CD4-positive, alpha-beta T cell treated with Interleukin-4 for 4 hours (primary cell): ENCODE measurements at regions not wholly inside any gene's neighbourhood (a gene's known extent, or its start where the extent isn't known, plus 50 kb on each side); places are given as distances from the start of the nearest gene placed in this dataset.

ENCODE experiments used
- DNase-seq: peaks from one replicate; pipeline ENCODE4 v3.0.0-alpha.2; 2020

DNA sequence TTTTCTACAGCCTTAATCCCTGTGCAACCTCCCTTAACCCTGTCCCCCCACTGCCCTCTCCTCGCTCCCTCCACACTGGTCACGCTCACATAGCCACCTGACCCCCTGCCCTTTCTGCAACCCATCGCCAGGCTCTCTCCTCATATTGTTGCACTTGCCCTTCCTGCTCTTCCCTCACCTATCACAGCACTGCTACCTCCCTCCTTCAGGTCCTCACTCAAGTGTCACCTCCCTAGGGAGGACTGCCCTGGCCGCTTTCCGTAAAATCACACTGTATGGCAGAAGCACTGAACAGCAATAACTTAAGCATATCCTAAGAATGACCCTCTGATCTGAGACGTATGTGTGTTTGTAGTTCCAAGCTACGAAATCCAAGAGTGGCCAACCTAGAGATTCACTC, 406.0 kb downstream of the SIPA1L2 start:
- no peak for DNase-seq

DNA sequence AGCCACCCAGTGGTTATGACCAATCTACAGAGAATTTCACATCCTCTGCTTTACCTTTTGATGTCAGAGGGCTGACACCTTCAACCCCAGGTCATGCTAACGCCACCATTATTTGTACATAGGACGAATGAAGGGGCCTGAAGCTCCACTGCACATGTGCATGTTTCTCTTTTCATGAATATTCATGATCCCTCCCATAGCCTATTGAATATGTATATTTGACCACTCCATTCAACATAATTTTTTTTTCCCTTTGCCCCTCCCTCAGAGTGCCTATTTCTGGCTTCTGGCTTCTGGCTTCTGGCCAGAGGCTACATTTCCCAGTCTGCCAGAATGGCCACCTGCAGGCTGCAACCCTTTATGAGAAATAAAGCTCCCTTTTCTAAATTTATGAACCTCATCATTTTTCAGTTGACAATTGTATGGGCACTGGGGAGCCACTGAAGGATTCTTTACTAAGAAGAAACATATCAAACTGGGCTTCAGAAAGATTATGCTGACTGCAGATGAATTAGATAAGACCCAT, 406.7 kb downstream of the SIPA1L2 start:
- no peak for DNase-seq

GRCh38 chr1:232222614-232223013, 407.3 kb downstream of the SIPA1L2 start:
- no peak for DNase-seq

DNA sequence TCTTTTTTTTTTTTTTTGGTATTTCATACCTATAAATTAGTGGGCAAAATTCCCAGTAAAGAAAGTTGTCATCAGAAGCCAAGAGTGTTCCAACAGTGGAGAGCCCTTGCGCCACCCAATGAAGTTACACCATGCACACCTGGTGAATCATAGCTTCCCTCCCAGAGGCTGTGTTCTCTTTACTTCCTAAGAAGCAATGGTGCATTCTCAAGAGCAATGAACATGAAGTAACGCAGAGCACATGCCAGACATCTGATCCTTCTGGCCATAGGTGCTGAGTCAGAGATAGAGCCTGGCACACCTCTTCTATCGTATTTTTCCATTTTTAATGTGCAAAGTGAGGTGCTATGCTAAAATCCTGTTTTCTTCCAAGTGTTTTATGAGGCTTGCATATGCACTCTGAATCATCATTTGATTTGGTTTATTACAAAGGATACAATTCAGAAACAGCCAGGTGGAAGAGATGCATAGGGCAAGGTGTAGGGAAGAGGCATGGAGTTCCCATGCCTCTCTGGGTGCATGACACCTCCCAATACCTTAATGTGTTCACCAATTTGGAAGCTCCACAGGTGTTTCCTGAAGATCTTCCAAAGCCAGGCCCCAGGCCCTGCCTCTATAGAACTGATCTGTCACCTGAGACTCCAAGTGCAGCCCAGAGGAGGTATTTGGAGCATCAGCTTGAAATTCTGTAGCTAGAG, 408.0 kb downstream of the SIPA1L2 start:
- DNase-seq, result no peak

DNA sequence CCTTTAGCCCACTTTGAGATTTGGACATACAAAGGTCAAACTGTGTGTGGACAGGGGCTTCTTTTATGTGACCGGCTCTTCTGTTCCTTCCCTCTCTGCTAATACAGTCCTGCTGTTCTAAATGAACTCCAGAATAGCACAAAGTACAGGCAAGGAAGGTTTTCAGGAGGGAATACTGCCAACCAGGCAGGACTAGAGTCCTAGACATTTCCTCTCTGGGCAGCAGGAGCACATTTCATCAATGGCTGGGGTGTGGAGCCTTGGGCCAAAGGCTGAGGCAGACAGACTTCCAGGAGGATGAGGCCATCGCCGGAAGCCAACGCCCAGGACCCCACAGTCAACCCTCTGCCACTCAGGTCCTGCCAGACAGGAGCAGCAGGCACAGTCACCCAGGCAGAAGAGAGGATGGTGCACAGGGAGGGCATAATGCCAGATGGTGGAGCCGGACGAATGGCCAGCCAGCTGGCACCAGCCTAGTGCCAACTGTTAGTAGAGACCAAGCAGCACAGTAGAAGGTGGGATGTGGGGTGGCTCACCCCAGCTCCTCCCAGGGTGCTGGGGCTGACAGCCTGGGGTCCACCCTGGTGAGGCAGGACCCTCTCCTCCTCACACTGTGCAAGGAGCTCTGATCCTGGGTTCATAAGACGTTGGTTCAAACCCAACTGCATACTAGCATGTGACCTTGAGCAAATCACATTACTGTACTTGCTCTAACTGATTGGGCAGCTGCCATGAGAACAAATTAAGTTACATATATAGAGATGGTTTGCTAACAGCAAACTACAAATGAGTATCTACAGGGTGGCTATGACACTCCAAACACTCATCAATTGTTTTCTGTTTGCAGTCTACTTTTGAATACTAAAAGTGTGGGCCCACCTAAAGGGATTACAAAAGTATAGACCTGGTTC, 410.7 kb downstream of the SIPA1L2 start:
- no peak for DNase-seq

DNA sequence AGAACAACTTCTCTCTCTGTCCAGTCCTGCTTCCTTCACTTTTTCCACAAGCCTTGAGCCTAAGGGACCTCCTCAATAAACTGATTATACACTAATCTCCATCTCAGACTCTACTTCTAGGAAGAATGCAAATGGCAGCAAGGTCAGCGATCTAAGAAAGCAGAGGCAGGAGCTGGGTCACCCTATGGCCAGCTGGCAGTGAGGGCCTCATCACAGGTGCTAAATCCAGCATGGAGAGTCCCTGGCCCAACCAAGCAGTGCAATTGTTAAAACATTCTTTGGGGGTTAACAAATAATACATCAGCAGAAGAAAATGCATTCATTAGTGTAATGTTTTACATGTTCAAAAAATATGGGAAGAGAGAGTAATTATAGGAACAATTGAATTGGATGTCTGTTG, 416.0 kb downstream of the SIPA1L2 start:
- DNase-seq, result no peak

- no peak for DNase-seq
Observed at GRCh38 chr1:232212253-232212652, 417.7 kb downstream of the SIPA1L2 start.

DNA sequence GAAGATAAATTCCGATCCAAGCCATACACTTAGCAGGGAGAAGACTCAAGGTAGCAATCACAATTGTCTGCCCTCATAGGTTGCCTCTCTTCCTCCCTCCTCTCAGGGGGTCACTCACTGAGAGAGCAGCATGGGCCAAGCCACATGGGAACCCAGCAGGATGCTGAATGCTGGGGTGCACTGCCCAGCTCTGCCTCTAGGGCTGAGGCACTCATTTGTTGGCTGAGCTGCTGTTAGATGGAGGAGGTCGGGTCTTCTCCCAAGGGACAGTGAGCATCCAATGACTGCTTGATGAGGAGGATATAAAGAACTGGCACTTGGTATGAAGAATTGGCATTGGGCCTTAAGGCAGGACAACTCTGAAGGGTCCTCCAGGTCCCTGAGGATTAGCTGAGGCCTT, 418.8 kb downstream of the SIPA1L2 start:
- no peak for DNase-seq

DNA sequence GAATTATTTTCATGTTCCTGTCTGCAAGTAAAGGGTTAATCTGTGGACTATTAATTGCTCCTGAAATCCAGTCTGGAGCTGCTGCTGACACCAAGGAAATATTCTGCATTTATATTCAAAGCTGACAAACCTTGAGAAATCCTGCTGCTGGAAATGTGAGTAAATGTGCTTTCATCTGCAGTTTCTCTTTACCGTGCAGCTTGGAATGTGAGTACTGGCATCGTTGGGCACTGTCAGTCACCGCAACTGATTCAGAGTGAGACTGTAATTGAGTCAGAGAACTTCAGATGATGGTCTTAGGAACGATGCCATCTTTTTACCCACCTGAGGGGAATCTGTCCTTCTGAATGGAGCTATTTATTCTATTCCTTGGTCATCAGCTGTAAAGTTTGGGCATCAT, 420.6 kb downstream of the SIPA1L2 start:
- DNase-seq, result no peak

GRCh38 chr1:232207073-232207866, 422.7 kb downstream of the SIPA1L2 start:
- DNase-seq, result no peak

- DNase-seq, result no peak
Observed at GRCh38 chr1:232204269-232204668, 425.7 kb downstream of the SIPA1L2 start.

GRCh38 chr1:232201024-232201423, 428.9 kb downstream of the SIPA1L2 start:
- no peak for DNase-seq

GRCh38 chr1:232196042-232196441, 433.9 kb downstream of the SIPA1L2 start:
- no peak for DNase-seq

DNA sequence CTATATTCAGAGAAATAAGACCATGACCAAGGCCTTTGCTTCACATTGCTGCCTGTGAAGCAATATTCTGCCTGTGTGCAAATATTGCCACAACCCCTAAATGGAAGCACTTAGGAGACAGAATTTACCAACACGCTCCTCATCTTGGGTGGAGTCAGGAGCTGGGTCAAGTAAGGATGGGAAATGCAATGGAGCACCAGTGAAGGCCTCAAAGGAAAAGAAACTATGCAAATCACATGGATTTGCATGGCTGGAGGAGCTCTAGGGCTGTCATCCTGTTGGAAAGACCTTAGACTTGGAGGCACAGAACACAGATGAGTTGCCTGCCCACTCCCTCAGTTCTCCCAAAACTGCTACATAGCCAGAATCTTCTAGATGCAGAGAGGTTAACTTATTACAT, 435.5 kb downstream of the SIPA1L2 start:
- DNase-seq, result no peak

DNA sequence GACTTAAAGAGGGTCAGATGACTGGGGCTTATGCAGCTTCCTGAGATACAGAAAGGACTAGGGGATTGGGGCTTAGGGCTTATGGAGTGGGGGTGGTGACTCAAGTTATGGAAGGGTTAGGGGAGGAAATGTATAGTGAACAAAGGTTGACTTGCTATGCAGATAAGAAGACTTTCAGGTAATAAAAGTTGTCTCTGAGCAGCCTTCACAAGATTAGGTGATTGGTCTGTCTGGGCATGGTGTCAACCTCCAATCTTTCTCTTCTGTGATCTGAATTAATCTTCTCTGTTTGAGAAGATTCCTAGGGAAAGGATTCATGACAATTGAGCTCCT, 436.5 kb downstream of the SIPA1L2 start:
- no peak for DNase-seq

DNA sequence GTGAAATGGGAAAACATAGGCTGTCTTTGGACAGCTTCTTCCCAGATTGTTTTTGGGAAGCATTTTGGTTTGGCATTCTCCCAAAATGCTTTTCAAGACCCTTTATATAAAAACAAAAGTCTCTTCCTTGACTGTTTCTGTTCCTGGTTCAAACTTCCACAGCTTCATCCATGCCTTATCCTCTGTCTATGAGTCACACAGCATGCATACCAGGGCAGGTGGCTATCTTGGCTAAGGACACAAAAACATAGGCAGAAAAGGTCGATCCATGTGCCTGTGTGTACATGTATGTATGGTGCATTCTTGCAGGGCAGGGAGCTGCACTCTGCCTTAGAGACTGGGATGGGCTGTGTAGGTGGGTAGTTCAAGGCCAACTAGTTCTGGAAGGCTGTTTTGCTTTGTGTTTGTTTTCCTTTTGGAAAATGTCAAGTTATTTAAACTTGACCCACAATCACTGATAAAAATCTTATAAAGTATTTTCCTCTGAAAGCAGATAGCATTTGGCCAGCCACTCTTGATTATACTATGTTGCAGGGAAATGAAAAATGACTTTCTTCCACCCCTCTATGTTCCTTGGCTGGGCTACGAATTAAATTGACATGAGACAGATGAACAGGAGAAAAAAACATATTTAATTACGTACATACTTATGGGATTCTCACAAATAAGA, 437.0 kb downstream of the SIPA1L2 start:
- DNase-seq, result no peak

- no peak for DNase-seq
Observed at GRCh38 chr1:232191560-232191959, 438.4 kb downstream of the SIPA1L2 start.

GRCh38 chr1:232188318-232188717, 441.6 kb downstream of the SIPA1L2 start:
- no peak for DNase-seq

- DNase-seq, result no peak
Observed at GRCh38 chr1:232186931-232187330, 443.0 kb downstream of the SIPA1L2 start.

GRCh38 chr1:232184561-232185530, 445.1 kb downstream of the SIPA1L2 start:
- DNase-seq, result no peak

DNA sequence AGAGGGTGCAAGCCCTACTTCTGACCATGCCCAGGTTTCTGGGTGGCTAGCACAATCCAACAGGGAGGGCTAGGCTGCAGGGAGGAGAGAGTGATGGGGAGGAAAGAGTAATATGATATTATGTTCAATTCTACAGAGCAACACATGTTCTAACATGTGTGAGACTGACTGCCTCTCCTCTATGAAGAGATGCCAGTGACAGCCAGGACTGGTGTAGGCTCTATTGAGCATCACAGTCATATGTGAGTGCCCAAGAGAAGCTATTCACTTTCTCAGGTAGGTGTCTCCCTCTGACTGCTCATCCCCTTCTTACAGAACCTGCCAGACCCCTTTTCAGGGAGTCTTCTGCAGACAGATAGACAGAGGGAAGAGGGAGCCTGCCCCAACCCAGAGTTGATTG, 446.1 kb downstream of the SIPA1L2 start:
- DNase-seq, result no peak
